Motor neuron (in vitro differentiated cells): ENCODE measurements at regions not wholly inside any gene's neighbourhood (a gene's known extent, or its start where the extent isn't known, plus 50 kb on each side); places are given as distances from the start of the nearest gene placed in this dataset.

Source experiments
- ATAC-seq, 8 experiments: fragments of 200-7000 bp; cut with Tn5 transposase; replicated peaks in 6 of 8; 2 replicates each; pipeline ENCODE4 v1.8.0; 2021; ENCODE audit warnings: mild to moderate bottlenecking in 8 of 8, moderate library complexity in 8 of 8
- H3K27ac ChIP-seq, 2 donors: fragments of 250-450 bp; sonication (Bioruptor Pico); 2 replicates each; pipeline ENCODE4 v1.9.0; 2021; ENCODE audit warnings: antibody characterized with exemption in 2 of 2, mild to moderate bottlenecking in 2 of 2, moderate library complexity in 1 of 2
- H3K4me1 ChIP-seq, 2 donors: fragments of 250-450 bp; sonication (Bioruptor Pico); replicated peaks in 1 of 2; 2 replicates each; pipeline ENCODE4 v1.6.1; 2021; ENCODE audit warnings: antibody characterized with exemption in 2 of 2, mild to moderate bottlenecking in 2 of 2, moderate library complexity in 1 of 2
- H3K4me3 ChIP-seq, 5 donors: fragments of 250-450 bp; sonication (Bioruptor Pico); 2 replicates each; pipeline ENCODE4 v1.9.0; 2021; ENCODE audit warnings: antibody characterized with exemption in 5 of 5, mild to moderate bottlenecking in 5 of 5, moderate library complexity in 4 of 5
- WGBS, 10 experiments: fragments of 450-650 bp; shearing (Covaris generic); methylation state at CpG; one replicate each; pipeline ENCODE4 v1.0.0; 2022; 5-methylcytosine and 5-hydroxymethylcytosine counted together
- in situ Hi-C, 9 experiments: fragments of 400-800 bp; cut with MboI; loops; one replicate each; pipeline ENCODE4 v1.15.0; 2021; ENCODE audit warnings: low sequenced_read_pairs in 9 of 9, low pct_unique_long_range_greater_than_20kb in 2 of 9; ENCODE audit not compliant: unreplicated experiment in 9 of 9

DNA sequence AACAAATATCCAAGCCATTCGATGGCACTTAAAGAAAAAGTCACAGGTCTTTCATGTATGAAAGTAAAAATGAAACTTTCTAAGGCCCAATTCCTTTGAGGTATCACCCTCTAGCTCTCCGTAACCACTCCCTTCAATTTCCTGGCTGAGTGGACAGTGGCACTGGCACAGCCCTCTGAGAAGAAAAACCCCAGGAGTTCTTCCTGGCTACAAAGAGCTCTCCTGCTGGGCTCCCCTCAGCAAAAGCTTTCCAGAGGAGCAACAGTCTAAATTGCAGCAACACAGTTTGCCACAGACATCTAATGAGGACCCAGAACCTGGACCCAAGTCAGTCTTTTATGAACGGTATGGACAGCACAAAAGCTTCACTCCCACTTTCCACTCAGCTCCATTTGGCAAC is 71.8 kb downstream of the FUNDC1 start:
- ATAC-seq, result no peak
- in situ Hi-C loops, result no loop called here
- Histone ChIP-seq H3K27ac (no peak overlapping the region), H3K4me1 (no peaks in the 10 kb centered on the region), H3K4me3 (no peak overlapping the region)
- WGBS, 10 experiments, result 21 to 100% (median 60%) methylated on average over 1 to 2 of the region's 3 CpGs; no CpG with 5 or more reads in 7 of the 10 experiments

DNA sequence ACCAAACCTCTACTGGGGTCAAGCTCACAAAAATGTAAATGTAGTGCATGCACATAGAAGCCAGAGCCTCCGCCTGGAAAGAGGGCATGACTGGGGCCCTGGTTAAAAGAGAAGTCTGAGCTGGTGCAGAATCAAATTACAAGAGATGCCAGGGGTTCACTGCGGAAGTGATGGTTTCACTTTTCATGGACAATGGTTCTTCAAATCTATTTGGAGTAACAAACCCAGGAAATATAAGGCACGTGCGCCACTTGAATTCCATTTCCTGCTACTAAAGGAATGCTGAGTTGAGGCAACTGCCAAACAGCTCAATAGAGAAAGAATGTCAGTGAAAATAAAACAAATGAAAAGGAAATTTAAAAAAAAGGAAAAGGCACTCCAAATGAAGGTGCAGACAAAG is 79.8 kb downstream of the FUNDC1 start:
- no peak overlapping the region for H3K4me3 ChIP-seq
- no peaks in the 10 kb centered on the region for H3K4me1 ChIP-seq
- peak in 1 of 8 experiments; percentile 29 for ATAC-seq
- in situ Hi-C loops, result no loop called here
- WGBS, 10 experiments, result 6 to 75% (median 67%) methylated on average over 2 to 4 of the region's 4 CpGs; no CpG with 5 or more reads in 5 of the 10 experiments
- H3K27ac ChIP-seq, result no peak overlapping the region

DNA sequence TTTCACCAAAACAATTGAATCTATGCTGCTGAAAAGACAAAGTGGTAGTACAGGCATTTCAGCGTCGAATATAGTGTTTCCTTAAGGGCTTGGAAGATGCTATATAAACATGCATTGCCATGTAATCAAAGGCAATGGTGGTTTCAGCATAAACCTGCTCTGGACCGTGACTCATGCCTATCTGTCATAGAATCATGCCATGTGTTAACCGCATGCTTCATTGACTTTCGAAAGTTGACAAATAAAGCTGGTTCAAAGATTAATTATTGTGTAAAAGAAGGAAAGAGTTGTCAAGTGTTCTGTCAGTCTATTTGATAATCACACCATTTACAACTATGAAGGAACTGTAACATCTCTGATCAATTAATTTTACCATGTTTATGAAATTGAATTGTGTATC is 83.2 kb downstream of the FUNDC1 start:
- no peak overlapping the region for H3K4me3 ChIP-seq
- H3K27ac ChIP-seq, result no peak overlapping the region
- WGBS, 10 experiments, result 17 to 80% (median 63%) methylated on average over 1 to 3 of the region's 5 CpGs; no CpG with 5 or more reads in 4 of the 10 experiments
- no peak for ATAC-seq
- in situ Hi-C loops, result no loop called here
- H3K4me1 ChIP-seq, result no peaks in the 10 kb centered on the region

DNA sequence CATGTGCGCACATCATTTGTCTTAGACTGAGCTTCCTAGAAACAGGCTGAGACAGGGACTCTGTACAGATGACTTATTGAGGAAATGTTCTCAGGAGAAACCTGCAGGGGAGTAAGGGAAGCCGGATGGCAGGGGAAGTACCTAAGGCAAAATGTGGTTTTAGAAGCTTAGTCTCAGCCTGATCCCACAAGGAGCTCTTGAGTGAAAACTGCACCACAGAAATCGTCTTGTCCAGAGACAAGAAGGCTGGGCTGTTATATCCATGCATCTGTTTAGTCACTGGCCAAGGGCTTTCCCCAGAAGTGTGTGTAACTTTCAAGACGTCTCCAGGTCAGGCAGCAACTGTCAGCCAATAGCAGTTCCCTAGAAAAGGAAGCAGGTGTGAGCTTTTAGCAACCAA is 86.0 kb downstream of the FUNDC1 start:
- WGBS, 10 experiments, result 17 to 83% (median 73%) methylated on average over 1 to 4 of the region's 4 CpGs; no CpG with 5 or more reads in 6 of the 10 experiments
- Histone ChIP-seq H3K4me3 (no peak overlapping the region), H3K4me1 (no peaks in the 10 kb centered on the region), H3K27ac (no peak overlapping the region)
- in situ Hi-C loops, result no loop called here
- ATAC-seq, result no peak

DNA sequence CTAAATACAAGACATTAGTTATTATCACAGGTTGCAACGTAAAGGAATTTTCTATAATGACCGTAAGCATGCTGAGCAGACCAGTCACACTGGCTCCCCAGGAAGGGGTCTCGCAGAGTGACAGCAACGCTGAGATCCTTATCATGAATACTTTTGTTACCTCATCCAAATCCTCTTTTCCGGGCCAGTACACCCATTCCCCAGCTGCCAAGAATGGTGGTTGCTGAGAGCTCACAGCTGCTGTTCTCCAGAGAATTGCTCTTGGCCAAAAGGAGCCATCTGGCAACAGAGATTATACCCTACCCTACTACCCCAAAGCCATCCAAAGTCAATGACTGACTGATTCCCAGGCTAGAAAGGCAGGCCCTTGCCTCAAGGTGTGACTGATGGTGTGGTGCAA is 91.6 kb downstream of the FUNDC1 start:
- Histone ChIP-seq H3K27ac (no peak overlapping the region), H3K4me1 (no peaks in the 10 kb centered on the region), H3K4me3 (no peak overlapping the region)
- ATAC-seq, result no peak
- WGBS, 10 experiments, result no CpG with 5 or more reads among the region's 5 CpGs
- in situ Hi-C loops, result no loop called here

DNA sequence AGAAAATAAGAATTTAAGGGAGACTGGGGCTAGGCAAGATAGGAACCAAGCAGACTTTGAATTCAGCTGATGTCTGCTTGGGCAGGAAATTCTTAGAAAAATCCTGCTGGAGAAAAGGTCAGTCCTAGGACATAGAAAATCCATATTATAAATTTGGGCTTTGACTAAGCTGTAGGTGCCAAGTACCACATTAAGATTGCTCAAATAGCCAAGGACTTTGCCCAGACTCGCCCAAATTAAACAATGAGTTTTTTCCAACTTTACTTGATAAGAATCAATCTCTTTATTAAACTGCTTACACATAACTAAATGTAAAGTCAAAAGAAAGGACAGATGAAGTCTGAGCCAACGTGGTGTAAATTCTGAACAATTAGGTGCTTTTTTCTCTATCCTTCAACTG is 95.4 kb downstream of the FUNDC1 start:
- Histone ChIP-seq H3K27ac (no peak overlapping the region), H3K4me3 (no peak overlapping the region), H3K4me1 (no peaks in the 10 kb centered on the region)
- WGBS, 10 experiments, result 24 to 83% (median 51%) methylated on average over 1 to 2 of the region's 2 CpGs; no CpG with 5 or more reads in 4 of the 10 experiments
- no peak for ATAC-seq
- in situ Hi-C loops, result no loop called here

DNA sequence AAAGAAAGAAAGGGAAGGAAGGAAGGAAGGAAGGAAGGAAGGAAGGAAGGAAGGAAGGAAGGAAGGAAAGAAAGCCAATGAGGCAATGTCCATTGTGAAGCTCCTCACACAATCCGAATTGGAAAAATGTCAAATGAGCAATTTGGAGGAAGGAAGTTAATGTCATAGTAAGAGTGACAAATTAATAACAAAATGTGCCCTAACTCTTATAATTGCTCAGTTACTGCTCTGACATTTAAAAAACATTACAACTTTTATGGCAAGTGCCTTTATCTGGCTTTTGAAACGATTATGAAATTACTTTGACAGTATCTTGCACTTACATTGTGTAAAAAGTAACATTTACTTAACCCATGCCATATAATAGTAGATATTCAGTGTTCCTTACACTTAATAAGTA is 96.5 kb upstream of the EFHC2 start:
- in situ Hi-C loops, result no loop called here
- no peak for ATAC-seq
- no peak overlapping the region for H3K27ac ChIP-seq
- no peak overlapping the region for H3K4me3 ChIP-seq
- H3K4me1 ChIP-seq, result no peaks in the 10 kb centered on the region
- WGBS, 10 experiments, result 0 to 29% methylated on average over 1 of the region's 2 CpGs; no CpG with 5 or more reads in 8 of the 10 experiments

DNA sequence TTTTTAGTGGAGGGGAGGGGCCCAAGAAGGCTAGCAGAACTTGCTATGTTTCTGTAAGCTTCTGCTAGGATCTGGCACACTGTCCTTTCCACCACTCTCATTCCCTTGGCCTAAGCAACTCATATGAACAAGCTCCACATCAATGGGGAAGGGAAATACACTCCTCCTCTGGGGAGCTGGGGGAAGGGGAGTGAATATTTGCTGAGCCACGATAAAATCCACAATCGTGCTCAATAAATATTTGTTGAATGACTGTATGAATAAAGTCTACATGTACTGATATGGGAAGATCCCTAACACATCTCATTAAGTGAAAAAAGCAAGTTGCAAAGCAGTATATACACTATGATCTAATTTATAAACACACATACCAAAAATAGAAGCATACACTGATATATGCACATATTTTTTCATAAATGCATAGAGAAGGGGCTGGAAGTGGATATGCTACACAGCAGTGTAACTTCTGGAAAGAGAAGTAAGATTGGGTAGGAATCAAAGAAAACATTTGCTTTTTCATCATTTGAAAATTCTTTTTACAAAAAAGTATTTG is 95.8 kb upstream of the EFHC2 start:
- H3K27ac ChIP-seq, result no peak overlapping the region
- peak in 3 of 8 experiments; percentile 42 to 97 (median 50) for ATAC-seq
- in situ Hi-C loops, result no loop called here
- WGBS, 10 experiments, result 0 to 42% methylated on average over 2 of the region's 2 CpGs; no CpG with 5 or more reads in 8 of the 10 experiments
- no peak overlapping the region for H3K4me3 ChIP-seq
- no peaks in the 10 kb centered on the region for H3K4me1 ChIP-seq

DNA sequence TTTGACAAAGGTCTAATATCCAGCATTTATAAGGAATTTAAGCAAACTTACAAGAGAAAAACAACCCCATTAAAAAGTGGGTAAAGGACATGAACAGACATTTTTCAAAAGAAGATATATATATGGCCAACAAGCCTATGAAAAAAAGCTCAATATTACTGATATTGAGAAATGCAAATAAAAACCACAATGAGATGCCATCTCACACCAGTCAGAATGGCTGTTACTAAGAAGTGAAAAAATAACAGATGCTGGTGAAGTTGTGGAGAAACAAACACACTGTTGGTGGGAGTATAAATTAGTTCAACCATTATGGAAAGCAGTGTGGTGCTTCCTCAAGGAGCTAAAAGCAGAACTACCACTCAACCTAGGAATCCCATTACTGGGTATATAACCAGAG is 91.6 kb upstream of the EFHC2 start:
- in situ Hi-C loops, result no loop called here

DNA sequence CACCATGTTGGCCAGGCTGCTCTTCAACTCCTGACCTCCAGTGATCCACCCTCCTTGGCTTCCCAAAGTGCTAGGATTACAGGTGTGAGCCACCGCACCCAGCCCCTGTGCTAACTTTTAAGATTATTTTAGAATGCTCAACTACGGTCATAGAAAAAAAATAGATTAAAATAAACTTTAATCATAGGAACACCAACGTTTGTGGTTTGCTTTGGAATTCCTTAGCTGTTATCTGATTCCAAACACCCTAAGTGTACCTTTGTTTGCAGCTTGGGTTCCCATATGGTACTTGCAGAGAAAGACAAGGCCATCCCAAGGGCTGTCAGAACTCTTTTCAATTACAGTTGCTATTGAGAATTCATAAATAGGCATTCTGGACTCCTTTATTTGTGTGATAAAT is 90.1 kb upstream of the EFHC2 start:
- in situ Hi-C loops, result no loop called here
- WGBS, 10 experiments, result 31 to 100% (median 60%) methylated on average over 1 to 3 of the region's 3 CpGs; no CpG with 5 or more reads in 6 of the 10 experiments
- Histone ChIP-seq H3K4me3 (no peak overlapping the region), H3K4me1 (no peaks in the 10 kb centered on the region), H3K27ac (no peak overlapping the region)
- ATAC-seq, result no peak

More for the DNA sequence above, 91.6 kb upstream of the EFHC2 start:
- H3K4me3 ChIP-seq, result no peak overlapping the region
- no peak overlapping the region for H3K27ac ChIP-seq
- no peak for ATAC-seq
- H3K4me1 ChIP-seq, result no peaks in the 10 kb centered on the region

DNA sequence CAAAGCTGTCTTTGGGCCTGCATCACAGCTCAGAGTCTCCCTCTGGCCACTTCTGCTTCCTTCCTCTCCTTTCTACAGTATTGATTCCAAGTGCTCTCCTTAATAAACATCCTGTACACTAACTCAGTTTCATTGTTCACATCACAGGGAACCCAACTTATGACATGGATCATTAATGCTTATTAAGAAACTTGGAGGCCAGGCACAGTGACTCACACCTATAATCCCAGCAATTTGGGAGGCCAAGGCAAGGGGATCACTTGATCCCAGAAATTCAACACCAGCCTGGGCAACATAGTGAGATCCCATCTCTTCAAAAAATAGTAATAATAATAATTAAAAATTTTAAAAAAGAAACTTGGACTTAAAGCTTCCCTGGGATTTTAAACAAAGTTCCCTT is 89.2 kb upstream of the EFHC2 start:
- no peak overlapping the region for H3K27ac ChIP-seq
- H3K4me1 ChIP-seq, result no peaks in the 10 kb centered on the region
- no peak for ATAC-seq
- in situ Hi-C loops, result no loop called here
- H3K4me3 ChIP-seq, result no peak overlapping the region

DNA sequence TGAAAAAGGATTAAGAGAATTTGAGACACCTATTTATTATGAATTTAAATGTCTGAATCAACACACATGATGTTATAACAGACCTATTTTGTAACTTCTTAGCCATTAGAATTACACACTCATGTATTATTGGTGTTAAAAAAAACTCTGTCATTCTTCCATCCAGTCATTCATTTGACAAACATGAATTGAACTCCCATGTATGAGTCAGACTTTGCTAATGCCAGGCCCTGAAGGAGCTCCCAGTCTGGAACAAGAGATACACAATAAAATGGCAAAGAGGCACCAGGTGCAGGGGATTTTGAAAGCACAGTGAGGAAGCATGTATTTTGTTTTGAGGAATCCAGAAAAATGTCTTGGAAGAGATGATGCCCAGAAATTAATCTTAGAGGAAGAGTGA is 87.7 kb upstream of the EFHC2 start:
- in situ Hi-C loops, result no loop called here
- H3K27ac ChIP-seq, result no peak overlapping the region
- H3K4me3 ChIP-seq, result no peak overlapping the region
- no peaks in the 10 kb centered on the region for H3K4me1 ChIP-seq
- peak in 5 of 8 experiments; percentile 34 to 95 (median 63) for ATAC-seq

DNA sequence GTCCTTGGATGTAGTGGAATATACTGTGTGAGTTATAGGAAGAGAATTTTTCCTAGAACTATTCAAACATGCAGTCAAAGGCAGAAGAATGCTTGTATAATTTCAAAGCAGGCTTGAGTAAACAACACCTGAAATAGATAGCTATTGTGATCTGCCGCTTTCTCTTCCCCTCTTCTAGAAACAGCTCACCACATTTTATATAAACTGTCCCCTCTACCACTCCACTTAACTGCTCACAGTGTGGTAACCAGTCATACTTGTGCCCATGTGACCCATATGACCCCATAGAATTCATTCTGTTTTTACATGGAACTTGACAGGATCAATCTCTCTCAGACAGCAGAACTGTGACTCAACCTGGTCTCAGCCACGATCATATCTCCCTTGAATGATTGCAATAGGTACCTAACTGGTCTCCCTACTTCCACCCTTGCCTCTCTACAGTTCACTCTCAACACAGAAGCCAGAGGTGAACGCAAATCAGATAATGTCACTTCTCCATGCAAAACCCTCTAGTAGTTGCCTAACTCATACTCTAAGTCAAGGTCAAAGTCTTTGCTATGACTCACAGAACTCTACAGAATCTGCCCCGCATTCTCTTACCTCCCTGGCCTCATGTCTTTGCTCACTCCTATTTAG is 85.6 kb upstream of the EFHC2 start:
- Histone ChIP-seq H3K27ac (no peak overlapping the region), H3K4me1 (no peaks in the 10 kb centered on the region), H3K4me3 (no peak overlapping the region)
- 38 to 100% (median 80%) methylated on average over 1 to 4 of the region's 4 CpGs; no CpG with 5 or more reads in 5 of the 10 experiments for WGBS, 10 experiments
- in situ Hi-C loops, result no loop called here
- no peak for ATAC-seq

DNA sequence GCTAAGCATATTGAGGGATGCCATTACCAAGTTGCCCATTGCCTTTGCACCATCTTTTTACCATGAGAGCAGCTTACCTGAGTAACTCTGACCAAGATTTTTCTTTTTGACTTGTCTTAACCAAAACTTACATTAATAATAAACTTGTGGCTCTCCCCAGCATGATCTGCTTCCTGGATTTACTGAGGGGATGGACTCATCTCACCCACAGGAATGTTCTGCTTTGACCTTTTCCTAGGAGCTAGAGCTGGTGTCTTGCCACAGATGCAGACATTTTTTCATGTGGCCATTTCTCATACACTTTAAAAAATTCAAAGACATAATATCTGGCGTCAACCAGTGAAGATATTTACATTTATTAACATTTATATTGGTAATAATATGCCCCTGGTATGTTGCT is 79.2 kb upstream of the EFHC2 start:
- ATAC-seq, result no peak
- 0 to 60% (median 30%) methylated on average over 1 of the region's 1 CpG; no CpG with 5 or more reads in 7 of the 10 experiments for WGBS, 10 experiments
- H3K27ac ChIP-seq, result no peak overlapping the region
- H3K4me3 ChIP-seq, result no peak overlapping the region
- no peaks in the 10 kb centered on the region for H3K4me1 ChIP-seq
- in situ Hi-C loops, result no loop called here
